AML-193 (cell line): ENCODE measurements at regions not wholly inside any gene's neighbourhood (a gene's known extent, or its start where the extent isn't known, plus 50 kb on each side); places are given as distances from the start of the nearest gene placed in this dataset.

ENCODE experiments used
- DNase-seq, 2 experiments: peaks; one replicate each; lab custom pipeline; 2025; lab: John Stamatoyannopoulos, UW

GRCh38 chr14:98477935-98478334 is 794.1 kb downstream of the BCL11B start:
- DNase-seq, result no peak

GRCh38 chr14:98489115-98489514 is 782.9 kb downstream of the BCL11B start:
- no peak for DNase-seq

- DNase-seq, result no peak
These were observed 777.4 kb downstream of the BCL11B start for GRCh38 chr14:98494582-98494981.

GRCh38 chr14:98498019-98498885 is 773.7 kb downstream of the BCL11B start:
- no peak for DNase-seq

GRCh38 chr14:98501335-98501734 is 770.7 kb downstream of the BCL11B start:
- DNase-seq, result no peak

GRCh38 chr14:98501836-98502235 is 770.2 kb downstream of the BCL11B start:
- DNase-seq, result no peak

GRCh38 chr14:98503086-98503815 is 768.7 kb downstream of the BCL11B start:
- no peak for DNase-seq

GRCh38 chr14:98507264-98507663 is 764.7 kb downstream of the BCL11B start:
- no peak for DNase-seq

- DNase-seq, result no peak
These were observed 761.6 kb downstream of the BCL11B start for GRCh38 chr14:98510392-98510791.

- DNase-seq, result no peak
These were observed 759.3 kb downstream of the BCL11B start for GRCh38 chr14:98512501-98513251.

- no peak for DNase-seq
These were observed 758.4 kb downstream of the BCL11B start for GRCh38 chr14:98513558-98513957.

GRCh38 chr14:98514016-98514415 is 758.0 kb downstream of the BCL11B start:
- DNase-seq, result no peak

GRCh38 chr14:98536256-98536655 is 735.7 kb downstream of the BCL11B start:
- no peak for DNase-seq

GRCh38 chr14:98542316-98542715 is 729.7 kb downstream of the BCL11B start:
- no peak for DNase-seq

GRCh38 chr14:98543074-98543473 is 728.9 kb downstream of the BCL11B start:
- DNase-seq, result no peak

GRCh38 chr14:98544174-98544573 is 727.8 kb downstream of the BCL11B start:
- DNase-seq, result no peak

GRCh38 chr14:98545181-98545580 is 726.8 kb downstream of the BCL11B start:
- DNase-seq, result no peak

GRCh38 chr14:98548071-98548686 is 723.8 kb downstream of the BCL11B start:
- no peak for DNase-seq

GRCh38 chr14:98551028-98551427 is 721.0 kb downstream of the BCL11B start:
- no peak for DNase-seq

GRCh38 chr14:98555440-98555839 is 716.6 kb downstream of the BCL11B start:
- DNase-seq, result no peak

GRCh38 chr14:98564006-98564405 is 708.0 kb downstream of the BCL11B start:
- DNase-seq, result no peak

- DNase-seq, result no peak
These were observed 707.5 kb downstream of the BCL11B start for GRCh38 chr14:98564541-98564940.
